Epithelial cell of proximal tubule (primary cell): ENCODE measurements at regions not wholly inside any gene's neighbourhood (a gene's known extent, or its start where the extent isn't known, plus 50 kb on each side); places are given as distances from the start of the nearest gene placed in this dataset.

Source experiments
- DNase-seq: peaks from one replicate; pipeline ENCODE4 v3.0.0-alpha.2; 2011; ENCODE audit warnings: low read depth
- H3K4me3 ChIP-seq: 2 replicates; pipeline ENCODE4 v1.5.1; 2011; ENCODE audit warnings: low read depth, mild to moderate bottlenecking, low read length
- TF ChIP-seq, protein P1 (sequence below): conservative IDR thresholded peaks from 2 replicates; pipeline ENCODE4 v1.5.1; 2012; ENCODE audit warnings: low read depth, mild to moderate bottlenecking, low read length

DNA sequence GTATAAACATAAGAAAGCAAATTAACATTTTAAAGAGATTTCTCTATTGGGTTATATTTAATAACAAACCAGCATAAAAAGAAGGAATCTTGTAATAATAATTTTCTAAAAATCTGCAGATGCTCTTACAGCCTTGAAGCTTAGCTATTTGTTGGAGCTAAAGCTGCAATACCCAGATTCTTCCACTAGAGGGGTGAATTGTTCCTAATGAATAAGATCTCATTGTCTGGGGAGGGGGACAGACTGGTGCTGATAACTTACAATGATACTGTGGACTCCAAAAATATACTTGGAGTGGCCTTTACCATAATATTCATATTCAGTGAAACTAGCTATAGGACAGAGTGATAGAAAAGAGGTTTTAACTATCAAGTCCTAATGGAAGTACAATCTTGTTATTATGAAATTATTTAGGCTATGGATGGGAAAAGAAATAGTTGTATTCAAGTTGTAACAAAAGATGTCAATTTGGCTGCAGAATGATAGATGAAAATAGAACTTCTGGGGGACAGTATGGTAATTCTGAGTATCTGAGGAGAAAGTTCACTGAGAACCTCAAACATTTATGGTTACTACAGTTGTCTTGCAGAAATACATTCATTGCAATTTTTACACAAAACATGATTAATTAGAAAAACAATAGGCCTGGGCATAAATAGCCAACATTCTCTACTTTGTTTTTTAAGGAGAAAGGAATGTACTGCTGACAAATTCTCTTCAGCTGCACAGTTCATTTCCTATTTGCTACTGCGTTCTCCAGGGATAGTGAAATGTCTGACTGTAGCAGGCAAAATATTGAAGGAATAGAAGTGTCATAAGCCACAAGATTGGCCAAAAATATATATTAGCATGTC lies 443.3 kb downstream of the GBA3 start:
- DNase-seq = peak; percentile 20
- TF ChIP-seq, protein P1, sequence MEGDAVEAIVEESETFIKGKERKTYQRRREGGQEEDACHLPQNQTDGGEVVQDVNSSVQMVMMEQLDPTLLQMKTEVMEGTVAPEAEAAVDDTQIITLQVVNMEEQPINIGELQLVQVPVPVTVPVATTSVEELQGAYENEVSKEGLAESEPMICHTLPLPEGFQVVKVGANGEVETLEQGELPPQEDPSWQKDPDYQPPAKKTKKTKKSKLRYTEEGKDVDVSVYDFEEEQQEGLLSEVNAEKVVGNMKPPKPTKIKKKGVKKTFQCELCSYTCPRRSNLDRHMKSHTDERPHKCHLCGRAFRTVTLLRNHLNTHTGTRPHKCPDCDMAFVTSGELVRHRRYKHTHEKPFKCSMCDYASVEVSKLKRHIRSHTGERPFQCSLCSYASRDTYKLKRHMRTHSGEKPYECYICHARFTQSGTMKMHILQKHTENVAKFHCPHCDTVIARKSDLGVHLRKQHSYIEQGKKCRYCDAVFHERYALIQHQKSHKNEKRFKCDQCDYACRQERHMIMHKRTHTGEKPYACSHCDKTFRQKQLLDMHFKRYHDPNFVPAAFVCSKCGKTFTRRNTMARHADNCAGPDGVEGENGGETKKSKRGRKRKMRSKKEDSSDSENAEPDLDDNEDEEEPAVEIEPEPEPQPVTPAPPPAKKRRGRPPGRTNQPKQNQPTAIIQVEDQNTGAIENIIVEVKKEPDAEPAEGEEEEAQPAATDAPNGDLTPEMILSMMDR = peak; percentile 87
- no peak overlapping the region for H3K4me3 ChIP-seq

DNA sequence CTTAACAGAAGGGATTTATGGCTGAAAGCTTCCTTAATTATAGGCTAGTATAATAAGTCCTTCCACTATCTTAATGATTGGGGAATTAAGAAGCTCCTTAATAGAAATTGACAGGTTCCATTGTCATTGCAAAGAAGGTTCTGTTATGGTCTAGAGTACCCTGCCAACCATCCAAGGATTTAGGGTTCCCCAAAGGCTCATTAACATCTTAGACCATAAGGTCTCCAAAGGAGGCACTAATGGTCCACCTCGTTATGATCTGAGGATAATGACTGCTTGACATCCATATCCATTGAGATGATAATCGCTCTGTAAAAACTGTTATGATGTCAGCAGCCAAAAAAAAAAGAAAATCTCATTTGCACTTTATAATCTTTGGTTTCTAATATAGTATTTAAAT lies 441.6 kb downstream of the GBA3 start:
- no peak for DNase-seq
- H3K4me3 ChIP-seq = no peak overlapping the region
- TF ChIP-seq, protein P1 = no peak

DNA sequence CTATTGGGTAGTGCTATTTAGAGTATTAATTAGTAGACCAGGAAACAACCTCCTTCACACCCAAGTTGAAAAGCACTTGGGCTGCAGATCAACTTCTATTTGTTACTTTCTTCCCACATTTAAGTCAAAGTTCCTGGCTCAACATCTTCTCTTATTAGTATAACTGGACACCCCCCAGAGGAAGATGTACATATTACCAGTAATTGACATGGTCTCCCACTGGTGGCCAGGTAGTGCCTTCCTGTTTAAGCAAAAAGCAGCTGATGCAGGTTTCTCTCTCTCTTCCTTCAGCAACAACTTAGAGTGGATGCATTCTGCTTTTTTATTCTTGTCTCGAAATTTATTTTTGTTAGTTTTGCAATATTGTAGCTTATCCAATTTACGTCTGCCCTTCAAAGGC lies 438.1 kb downstream of the GBA3 start:
- TF ChIP-seq, protein P1 = peak; percentile 21
- DNase-seq = no peak
- H3K4me3 ChIP-seq = no peak overlapping the region

DNA sequence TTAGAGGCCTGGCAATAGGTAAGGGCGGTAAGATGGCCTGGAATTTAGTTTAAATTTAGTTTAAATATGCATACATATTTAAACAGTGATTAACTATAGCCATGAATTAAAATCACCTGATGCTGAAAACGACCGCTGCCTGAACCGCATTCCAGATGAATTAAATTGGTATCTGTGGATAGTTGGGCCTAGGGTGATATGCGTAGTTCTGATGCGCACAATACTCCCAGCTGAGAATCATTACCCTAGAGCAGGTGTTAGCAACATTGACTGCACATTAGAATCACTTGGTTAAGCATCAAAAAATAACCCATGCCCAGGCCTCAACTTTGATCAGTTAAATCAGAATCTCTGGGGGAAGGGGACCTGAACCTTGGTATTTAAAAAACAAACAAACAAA lies 432.4 kb downstream of the GBA3 start:
- TF ChIP-seq, protein P1 = no peak
- DNase-seq = no peak
- H3K4me3 ChIP-seq = no peak overlapping the region

DNA sequence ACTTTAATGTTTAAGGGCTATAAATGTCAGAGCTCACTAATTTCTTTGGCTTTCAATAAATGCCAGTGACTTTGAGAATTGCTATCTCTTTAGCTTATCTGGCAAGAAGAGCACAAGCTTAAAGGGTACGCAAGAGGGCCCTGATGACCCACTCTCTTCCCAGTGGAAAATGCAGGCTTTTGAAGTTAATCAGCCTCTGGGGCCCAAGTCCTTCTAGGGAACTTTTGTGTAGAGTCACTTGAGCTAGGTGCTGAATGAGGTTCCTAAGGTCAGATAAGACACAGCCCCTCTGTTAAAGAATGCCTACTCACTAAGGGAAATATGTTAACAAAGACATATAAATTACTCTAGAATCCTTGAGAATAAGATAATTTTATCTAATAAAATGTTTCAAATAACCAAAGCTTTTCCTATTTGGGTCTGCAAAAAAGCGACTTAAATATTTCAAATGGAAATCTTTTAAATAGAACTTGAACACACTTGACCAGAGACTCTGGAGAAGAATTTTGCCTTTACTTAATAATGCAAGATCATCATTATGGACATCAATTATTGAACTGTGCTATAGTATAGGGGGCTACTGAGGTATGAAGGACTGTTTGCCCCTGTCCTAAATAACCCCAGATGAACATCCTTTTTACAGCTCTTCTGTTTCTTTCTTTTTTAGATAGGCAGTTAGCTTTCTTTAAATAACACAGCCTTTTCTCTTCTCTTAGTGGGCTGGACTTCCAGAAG lies 430.1 kb downstream of the GBA3 start:
- no peak overlapping the region for H3K4me3 ChIP-seq
- no peak for DNase-seq
- TF ChIP-seq, protein P1 = no peak

DNA sequence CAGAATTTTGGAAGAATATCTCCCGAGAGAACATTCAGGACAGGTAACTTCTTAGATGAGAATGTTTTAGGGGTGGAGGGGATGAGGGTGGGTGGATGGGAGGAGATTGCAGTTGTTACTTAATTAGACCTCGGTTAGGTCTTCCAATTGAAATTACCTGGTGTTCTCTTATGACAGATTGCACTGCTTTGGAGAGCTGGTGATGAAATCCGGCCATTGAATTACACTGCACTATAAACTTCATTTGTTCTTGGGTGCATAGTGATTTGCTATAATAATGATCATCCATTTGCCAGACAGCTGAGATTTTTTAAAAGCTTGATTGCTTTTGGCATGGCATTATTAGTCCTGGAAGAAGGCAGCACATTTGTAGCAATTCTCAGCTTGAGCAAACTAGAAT lies 427.6 kb downstream of the GBA3 start:
- DNase-seq = no peak
- H3K4me3 ChIP-seq = no peak overlapping the region
- TF ChIP-seq, protein P1 = no peak
